Hematopoietic multipotent progenitor cell treated with erythropoietin and hydrocortisone succinate and interleukin-3 and kit ligand, for 15 days (in vitro differentiated cells): ENCODE measurements at regions not wholly inside any gene's neighbourhood (a gene's known extent, or its start where the extent isn't known, plus 50 kb on each side); places are given as distances from the start of the nearest gene placed in this dataset.

Experiments used
- DNase-seq: peaks from one replicate; pipeline ENCODE4 v3.0.0-alpha.2; 2015; ENCODE audit warnings: low spot score

- no peak for DNase-seq
These were observed 240.7 kb downstream of the BMP7 start for GRCh38 chr20:57025666-57026224.

- DNase-seq = no peak
These were observed 238.7 kb downstream of the BMP7 start for GRCh38 chr20:57027777-57028176.

- DNase-seq = no peak
These were observed 235.5 kb downstream of the BMP7 start for GRCh38 chr20:57030611-57031600.

GRCh38 chr20:57031867-57032355 lies 234.5 kb downstream of the BMP7 start:
- no peak for DNase-seq

- DNase-seq = no peak
These were observed 233.6 kb downstream of the BMP7 start for GRCh38 chr20:57032847-57033246.

GRCh38 chr20:57034001-57034400 lies 232.4 kb downstream of the BMP7 start:
- no peak for DNase-seq

GRCh38 chr20:57037689-57038088 lies 228.8 kb downstream of the BMP7 start:
- DNase-seq = no peak

GRCh38 chr20:57038608-57039440 lies 227.6 kb downstream of the BMP7 start:
- DNase-seq = no peak

- DNase-seq = no peak
These were observed 226.0 kb downstream of the BMP7 start for GRCh38 chr20:57040466-57040865.

- no peak for DNase-seq
These were observed 225.5 kb downstream of the BMP7 start for GRCh38 chr20:57040924-57041323.

GRCh38 chr20:57043091-57043490 lies 223.3 kb downstream of the BMP7 start:
- DNase-seq = no peak

GRCh38 chr20:57043669-57044268 lies 222.7 kb downstream of the BMP7 start:
- DNase-seq = no peak

GRCh38 chr20:57047281-57048026 lies 219.0 kb downstream of the BMP7 start:
- no peak for DNase-seq

- DNase-seq = peak; percentile 4
These were observed 218.2 kb downstream of the BMP7 start for GRCh38 chr20:57048027-57048869.

GRCh38 chr20:57049296-57049695 lies 217.1 kb downstream of the BMP7 start:
- DNase-seq = no peak

- DNase-seq = no peak
These were observed 215.3 kb downstream of the BMP7 start for GRCh38 chr20:57051096-57051495.

- DNase-seq = no peak
These were observed 213.4 kb downstream of the BMP7 start for GRCh38 chr20:57053067-57053466.

- DNase-seq = no peak
These were observed 212.5 kb downstream of the BMP7 start for GRCh38 chr20:57053793-57054552.

GRCh38 chr20:57055345-57055744 lies 211.1 kb downstream of the BMP7 start:
- no peak for DNase-seq

- no peak for DNase-seq
These were observed 209.8 kb downstream of the BMP7 start for GRCh38 chr20:57056651-57057050.
